K562 (cell line): ENCODE measurements at regions not wholly inside any gene's neighbourhood (a gene's known extent, or its start where the extent isn't known, plus 50 kb on each side); places are given as distances from the start of the nearest gene placed in this dataset.

Experiments used
- MGA ChIP-seq: fragments of 450-650 bp; IDR thresholded peaks from 2 replicates; pipeline ENCODE4 v1.6.1; 2016; ENCODE audit warnings: mild to moderate bottlenecking, moderate library complexity
- NCOA2 ChIP-seq, 2 experiments: fragments of 450-650 bp; IDR thresholded peaks; 2 replicates each; pipeline ENCODE4 v1.6.1; 2018; ENCODE audit warnings: mild to moderate bottlenecking in 2 of 2, moderate library complexity in 1 of 2; ENCODE audit not compliant: partially characterized antibody in 2 of 2
- PTBP1 ChIP-seq: fragments of 200-400 bp; formaldehyde crosslinking; IDR thresholded peaks from 2 replicates; pipeline ENCODE4 v1.6.1; 2017; ENCODE audit warnings: low read depth, low read length

DNA sequence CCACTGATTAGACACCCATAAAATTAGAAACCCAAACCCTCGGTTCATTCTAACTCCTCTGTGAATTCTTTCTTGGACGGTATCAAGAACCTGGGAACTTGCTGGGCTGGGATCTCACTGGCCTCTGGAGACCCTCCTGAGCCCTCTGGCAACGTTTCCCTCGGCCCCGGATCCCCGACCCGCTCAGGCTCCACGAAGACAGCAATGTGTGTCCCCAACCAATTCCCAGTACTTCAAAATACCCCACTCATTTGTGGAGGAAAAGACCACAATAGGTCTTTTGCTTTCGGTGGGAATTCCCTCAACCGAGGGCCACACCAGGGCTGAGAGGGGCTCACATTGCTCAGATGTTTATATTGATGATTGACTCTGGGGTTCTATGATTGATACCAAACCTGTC, 117.9 kb upstream of the PRR20G start (continued):
- no peak for TF ChIP-seq MGA
- no peak for TF ChIP-seq NCOA2 (IDR thresholded peaks at IDR 0.05; ENCODE audit: partially characterized antibody in 2 of 2)
- no peak for TF ChIP-seq PTBP1
- TF ChIP-seq, all 486 proteins: peak for 0
